ENCODE measurements at regions not wholly inside any gene's neighbourhood (a gene's known extent, or its start where the extent isn't known, plus 50 kb on each side); places are given as distances from the start of the nearest gene placed in this dataset.

DNA sequence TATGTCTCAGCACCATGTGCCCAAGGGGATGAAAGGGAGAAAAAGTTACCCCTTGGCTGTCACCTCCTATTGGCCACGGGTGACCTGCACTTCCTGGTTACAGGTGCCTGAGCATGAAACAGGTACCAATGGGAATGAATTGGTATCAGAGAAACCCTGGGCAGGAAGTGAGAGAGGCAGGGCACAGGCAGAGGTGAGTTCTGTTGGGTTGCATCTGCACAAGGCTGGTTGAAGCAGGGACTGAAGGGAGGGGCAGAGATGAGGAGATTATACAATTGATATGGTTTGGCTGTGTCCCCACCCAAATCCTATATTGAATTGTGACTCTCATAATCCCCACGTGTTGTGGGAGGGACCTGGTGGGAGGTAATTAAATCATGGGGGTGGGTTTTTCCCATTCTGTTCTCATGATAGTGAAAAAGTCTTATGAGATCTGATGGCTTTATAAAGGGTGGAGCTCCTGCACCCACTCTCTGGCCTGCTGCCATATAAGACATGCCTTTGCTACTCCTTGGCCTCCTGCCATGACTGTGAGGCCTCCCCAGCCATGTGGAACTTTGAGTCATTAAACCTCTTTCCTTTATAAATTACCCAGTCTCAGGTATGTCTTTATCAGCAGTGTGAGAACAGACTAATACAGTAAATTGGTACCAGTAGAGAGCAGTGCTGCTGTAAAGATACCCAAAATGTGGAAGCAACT, 291.8 kb downstream of the LRFN2 start:
- TF ChIP-seq YY1 (IDR thresholded peaks at IDR 0.05; ENCODE audit: insufficient read depth, insufficient read length) (no peak), SUZ12 (IDR thresholded peaks at IDR 0.05; ENCODE audit: extremely low read depth, insufficient read depth, insufficient read length) (no peak)

All from NT2/D1 (cell line).